ENCODE measurements at regions not wholly inside any gene's neighbourhood (a gene's known extent, or its start where the extent isn't known, plus 50 kb on each side); places are given as distances from the start of the nearest gene placed in this dataset.

DNA sequence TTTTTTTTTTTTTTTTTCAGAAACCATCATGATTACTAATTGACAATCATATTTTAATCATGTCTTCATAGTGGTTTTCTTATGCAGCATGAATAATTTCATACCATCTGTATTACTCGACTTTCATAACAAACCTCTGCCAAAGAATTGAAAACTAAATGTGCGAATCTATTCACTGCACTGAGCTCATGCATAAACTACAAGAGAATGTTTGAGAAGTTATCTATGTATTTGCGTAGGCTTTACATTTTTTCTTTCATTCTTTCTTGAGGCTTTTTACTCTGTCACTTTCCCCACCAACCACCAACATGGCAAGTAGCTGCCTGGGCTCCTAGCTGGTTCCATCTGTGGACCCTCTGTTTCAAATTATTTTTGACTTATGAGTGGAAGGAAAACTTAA is 1761.0 kb downstream of the STIM2 start:
- no peak for DNase-seq (ENCODE audit: extremely low read depth, insufficient read length)
- no peak overlapping the region for H3K4me3 ChIP-seq (replicated peaks; ENCODE audit: low read depth, low read length)
- TF ChIP-seq, protein P1, sequence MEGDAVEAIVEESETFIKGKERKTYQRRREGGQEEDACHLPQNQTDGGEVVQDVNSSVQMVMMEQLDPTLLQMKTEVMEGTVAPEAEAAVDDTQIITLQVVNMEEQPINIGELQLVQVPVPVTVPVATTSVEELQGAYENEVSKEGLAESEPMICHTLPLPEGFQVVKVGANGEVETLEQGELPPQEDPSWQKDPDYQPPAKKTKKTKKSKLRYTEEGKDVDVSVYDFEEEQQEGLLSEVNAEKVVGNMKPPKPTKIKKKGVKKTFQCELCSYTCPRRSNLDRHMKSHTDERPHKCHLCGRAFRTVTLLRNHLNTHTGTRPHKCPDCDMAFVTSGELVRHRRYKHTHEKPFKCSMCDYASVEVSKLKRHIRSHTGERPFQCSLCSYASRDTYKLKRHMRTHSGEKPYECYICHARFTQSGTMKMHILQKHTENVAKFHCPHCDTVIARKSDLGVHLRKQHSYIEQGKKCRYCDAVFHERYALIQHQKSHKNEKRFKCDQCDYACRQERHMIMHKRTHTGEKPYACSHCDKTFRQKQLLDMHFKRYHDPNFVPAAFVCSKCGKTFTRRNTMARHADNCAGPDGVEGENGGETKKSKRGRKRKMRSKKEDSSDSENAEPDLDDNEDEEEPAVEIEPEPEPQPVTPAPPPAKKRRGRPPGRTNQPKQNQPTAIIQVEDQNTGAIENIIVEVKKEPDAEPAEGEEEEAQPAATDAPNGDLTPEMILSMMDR (IDR thresholded peaks at IDR 0.05; ENCODE audit: insufficient read depth, low read length, poor library complexity, severe bottlenecking), result no peak
- no peaks in the 10 kb centered on the region for H3K36me3 ChIP-seq (ENCODE audit: control insufficient read depth, insufficient read depth, low read length)
- no peaks in the 10 kb centered on the region for H3K27me3 ChIP-seq (replicated peaks; ENCODE audit: control insufficient read depth, insufficient read depth, low read length)

DNA sequence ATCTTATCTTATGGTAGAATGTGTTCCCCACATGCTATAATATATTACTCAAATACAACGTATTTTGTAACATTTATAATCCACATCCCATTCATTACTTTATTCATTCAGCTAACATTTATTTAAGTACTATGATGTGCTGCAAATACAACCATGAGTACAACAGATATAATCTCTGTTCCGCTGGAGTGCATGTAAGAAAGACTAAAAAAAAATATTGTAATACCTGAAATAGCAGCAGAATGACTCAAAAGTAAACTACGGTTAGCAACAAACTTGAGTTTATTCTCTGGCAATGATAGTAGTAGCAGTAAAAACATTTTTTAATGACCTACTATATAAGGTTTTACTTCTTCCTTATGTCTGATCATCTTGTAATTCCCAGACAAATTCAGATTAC is 1776.3 kb downstream of the STIM2 start:
- DNase-seq (ENCODE audit: extremely low read depth, insufficient read length), result no peak
- Histone ChIP-seq H3K4me3 (replicated peaks; ENCODE audit: low read depth, low read length) (no peak overlapping the region), H3K27me3 (replicated peaks; ENCODE audit: control insufficient read depth, insufficient read depth, low read length) (no peaks in the 10 kb centered on the region), H3K36me3 (ENCODE audit: control insufficient read depth, insufficient read depth, low read length) (no peaks in the 10 kb centered on the region)
- TF ChIP-seq, protein P1 (IDR thresholded peaks at IDR 0.05; ENCODE audit: insufficient read depth, low read length, poor library complexity, severe bottlenecking), result no peak

DNA sequence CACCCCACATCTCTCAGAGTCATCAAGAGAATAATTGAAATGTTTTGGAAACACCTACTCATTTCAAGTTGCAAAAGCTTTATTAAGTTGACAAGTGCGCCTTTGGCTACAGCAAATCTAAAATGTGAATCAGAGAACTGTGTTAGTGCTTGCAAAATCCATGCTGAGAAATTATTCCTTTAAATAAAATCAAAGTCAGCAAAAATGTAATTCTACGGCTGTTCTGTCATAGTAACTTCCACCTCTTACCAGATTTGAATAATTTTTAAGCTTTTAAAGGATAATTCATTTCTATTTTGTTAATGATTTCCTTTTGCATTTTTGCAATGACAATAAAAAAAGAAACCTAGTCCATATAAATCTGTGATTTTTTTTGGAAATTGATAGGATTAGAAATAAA is 1779.1 kb downstream of the STIM2 start:
- Histone ChIP-seq H3K27me3 (replicated peaks; ENCODE audit: control insufficient read depth, insufficient read depth, low read length) (no peaks in the 10 kb centered on the region), H3K36me3 (ENCODE audit: control insufficient read depth, insufficient read depth, low read length) (no peaks in the 10 kb centered on the region), H3K4me3 (replicated peaks; ENCODE audit: low read depth, low read length) (no peak overlapping the region)
- TF ChIP-seq, protein P1 (IDR thresholded peaks at IDR 0.05; ENCODE audit: insufficient read depth, low read length, poor library complexity, severe bottlenecking), result no peak
- no peak for DNase-seq (ENCODE audit: extremely low read depth, insufficient read length)

DNA sequence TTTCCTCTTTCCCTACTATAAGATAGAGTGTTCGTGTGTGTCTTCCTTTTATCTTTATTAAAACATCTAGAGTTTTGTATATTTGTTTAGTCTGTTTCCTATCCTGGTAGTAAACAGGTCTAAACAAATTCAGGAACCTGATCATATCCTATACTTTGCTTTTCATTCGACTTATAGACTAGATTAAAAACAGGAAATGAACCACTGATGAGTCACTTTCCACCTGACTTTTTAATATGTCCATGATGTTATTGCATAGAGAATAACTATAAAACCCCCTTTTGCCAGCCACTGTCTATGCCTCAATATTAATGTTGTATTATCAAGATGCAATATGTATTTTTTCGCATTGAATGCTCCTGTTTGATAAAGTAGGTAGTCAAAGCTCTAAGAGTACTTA is 1794.0 kb downstream of the STIM2 start:
- Histone ChIP-seq H3K36me3 (ENCODE audit: control insufficient read depth, insufficient read depth, low read length) (no peaks in the 10 kb centered on the region), H3K27me3 (replicated peaks; ENCODE audit: control insufficient read depth, insufficient read depth, low read length) (no peaks in the 10 kb centered on the region), H3K4me3 (replicated peaks; ENCODE audit: low read depth, low read length) (no peak overlapping the region)
- DNase-seq (ENCODE audit: extremely low read depth, insufficient read length), result no peak
- TF ChIP-seq, protein P1 (IDR thresholded peaks at IDR 0.05; ENCODE audit: insufficient read depth, low read length, poor library complexity, severe bottlenecking), result no peak

DNA sequence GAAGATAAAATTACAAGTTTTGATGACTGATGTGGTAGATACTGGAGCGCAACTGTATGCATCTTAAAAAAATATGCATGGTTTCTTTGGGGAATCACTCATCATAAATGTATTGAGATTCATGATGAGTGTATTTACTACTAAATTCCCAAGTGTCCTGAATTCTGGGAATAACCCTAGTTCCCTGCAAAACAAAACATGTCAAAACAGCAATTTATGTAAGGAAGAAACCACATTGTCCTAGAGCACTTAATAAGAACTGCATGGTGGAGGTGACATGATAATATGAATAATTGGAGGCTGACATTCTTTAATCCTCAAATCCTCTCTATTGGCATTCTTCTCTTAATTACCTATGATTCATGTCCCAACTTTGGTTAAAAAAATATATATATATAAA is 1804.7 kb downstream of the STIM2 start:
- no peak for DNase-seq (ENCODE audit: extremely low read depth, insufficient read length)
- Histone ChIP-seq H3K4me3 (replicated peaks; ENCODE audit: low read depth, low read length) (no peak overlapping the region), H3K27me3 (replicated peaks; ENCODE audit: control insufficient read depth, insufficient read depth, low read length) (no peaks in the 10 kb centered on the region), H3K36me3 (ENCODE audit: control insufficient read depth, insufficient read depth, low read length) (no peaks in the 10 kb centered on the region)
- TF ChIP-seq, protein P1 (IDR thresholded peaks at IDR 0.05; ENCODE audit: insufficient read depth, low read length, poor library complexity, severe bottlenecking), result no peak

DNA sequence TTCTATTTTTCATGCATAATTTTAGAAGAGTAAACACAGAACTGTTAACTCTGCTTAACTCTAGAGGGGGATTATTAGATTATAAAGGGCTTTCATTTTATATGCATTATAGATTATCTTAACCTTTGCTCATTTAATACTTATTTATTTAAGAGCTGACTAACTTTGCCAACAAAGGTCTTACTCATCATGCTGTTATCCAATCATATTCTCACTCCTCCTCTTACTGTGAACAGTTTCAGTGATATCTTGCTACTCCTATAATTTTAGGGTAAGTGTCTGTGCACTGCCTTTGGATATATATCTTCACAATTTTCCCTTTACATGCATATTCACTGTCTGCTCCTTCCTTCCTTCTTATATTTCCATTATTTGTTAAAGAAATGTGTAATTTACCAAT is 1814.9 kb downstream of the STIM2 start:
- Histone ChIP-seq H3K4me3 (replicated peaks; ENCODE audit: low read depth, low read length) (no peak overlapping the region), H3K27me3 (replicated peaks; ENCODE audit: control insufficient read depth, insufficient read depth, low read length) (no peaks in the 10 kb centered on the region), H3K36me3 (ENCODE audit: control insufficient read depth, insufficient read depth, low read length) (no peaks in the 10 kb centered on the region)
- no peak for DNase-seq (ENCODE audit: extremely low read depth, insufficient read length)
- TF ChIP-seq, protein P1 (IDR thresholded peaks at IDR 0.05; ENCODE audit: insufficient read depth, low read length, poor library complexity, severe bottlenecking), result no peak
